Colonic mucosa (tissue), 4 donors: ENCODE measurements at regions not wholly inside any gene's neighbourhood (a gene's known extent, or its start where the extent isn't known, plus 50 kb on each side); places are given as distances from the start of the nearest gene placed in this dataset.
"Not testable (repeated sequence)": the region's sequence is repeated elsewhere in the genome, so short reads cannot be mapped to it uniquely, and the experiment has no call there.

Experiments used
- DNase-seq: peaks from one replicate; pipeline ENCODE4 v3.0.0-alpha.2; 2020
- H3K27ac ChIP-seq: fragments of 200-600 bp; one replicate; pipeline ENCODE4 v1.8.0; 2021
- H3K27me3 ChIP-seq: fragments of 200-600 bp; one replicate; pipeline ENCODE4 v1.8.0; 2021
- H3K36me3 ChIP-seq: fragments of 200-600 bp; one replicate; pipeline ENCODE4 v1.8.0; 2021
- H3K4me1 ChIP-seq: fragments of 200-600 bp; one replicate; pipeline ENCODE4 v1.8.0; 2021; ENCODE audit warnings: mild to moderate bottlenecking
- H3K4me3 ChIP-seq: fragments of 200-600 bp; one replicate; pipeline ENCODE4 v1.8.0; 2021
- H3K9ac ChIP-seq, 2 donors: one replicate each; pipeline ENCODE4 v1.7.0; 2013; ENCODE audit warnings: control low read depth in 2 of 2, low read depth in 2 of 2, low read length in 2 of 2
- H3K9me3 ChIP-seq: fragments of 200-600 bp; one replicate; pipeline ENCODE4 v1.8.0; 2021
- CTCF ChIP-seq: fragments of 200-600 bp; IDR thresholded peaks from one replicate; pipeline ENCODE4 v1.8.0; 2022; ENCODE audit warnings: antibody characterized with exemption, mild to moderate bottlenecking
- intact Hi-C: fragments of 100-400 bp; cut with DNase I; formaldehyde crosslinking; loops from one replicate; pipeline ENCODE4 v1.14.1; 2022
- donor health status: healthy.
- donor health status: DM: no; HTN: no; CAD: no.
- donor health status: DM: no; HTN: no; CAD: no.

DNA sequence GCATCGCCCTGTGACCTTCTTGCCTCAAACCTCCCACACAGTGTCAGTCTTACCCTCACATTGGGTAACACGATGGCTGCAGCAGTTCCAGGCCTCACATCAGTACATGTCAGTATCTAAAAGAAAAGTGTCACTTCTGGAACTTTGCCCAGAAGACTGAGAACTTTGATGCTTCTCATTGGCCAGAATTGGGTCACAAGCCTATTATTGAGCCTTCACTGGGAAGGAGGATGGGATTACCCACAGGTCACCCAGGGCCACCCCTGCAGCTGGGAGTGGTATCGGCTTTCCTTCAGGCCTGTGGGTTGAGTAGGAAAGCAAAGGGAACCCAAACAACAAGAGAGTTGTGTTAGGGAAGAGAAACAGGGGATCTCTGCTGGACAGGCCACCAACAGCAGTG lies 111.5 kb downstream of the NPY start:
- no peaks in the 10 kb centered on the region for H3K27me3 ChIP-seq
- H3K9me3 ChIP-seq = no peaks in the 10 kb centered on the region
- H3K36me3 ChIP-seq = no peaks in the 10 kb centered on the region
- H3K4me3 ChIP-seq = no peak overlapping the region
- no peak for DNase-seq
- H3K27ac ChIP-seq = no peak overlapping the region
- no peak overlapping the region for H3K9ac ChIP-seq
- H3K4me1 ChIP-seq = no peaks in the 10 kb centered on the region
- intact Hi-C loops = no loop called here
- TF ChIP-seq CTCF = no peak

GRCh38 chr7:24396387-24396786 lies 112.4 kb downstream of the NPY start:
- DNase-seq, H3K9me3 ChIP-seq, H3K4me1 ChIP-seq, intact Hi-C loops, H3K4me3 ChIP-seq, H3K27me3 ChIP-seq, H3K36me3 ChIP-seq, H3K9ac ChIP-seq, H3K27ac ChIP-seq: not testable (repeated sequence)

DNA sequence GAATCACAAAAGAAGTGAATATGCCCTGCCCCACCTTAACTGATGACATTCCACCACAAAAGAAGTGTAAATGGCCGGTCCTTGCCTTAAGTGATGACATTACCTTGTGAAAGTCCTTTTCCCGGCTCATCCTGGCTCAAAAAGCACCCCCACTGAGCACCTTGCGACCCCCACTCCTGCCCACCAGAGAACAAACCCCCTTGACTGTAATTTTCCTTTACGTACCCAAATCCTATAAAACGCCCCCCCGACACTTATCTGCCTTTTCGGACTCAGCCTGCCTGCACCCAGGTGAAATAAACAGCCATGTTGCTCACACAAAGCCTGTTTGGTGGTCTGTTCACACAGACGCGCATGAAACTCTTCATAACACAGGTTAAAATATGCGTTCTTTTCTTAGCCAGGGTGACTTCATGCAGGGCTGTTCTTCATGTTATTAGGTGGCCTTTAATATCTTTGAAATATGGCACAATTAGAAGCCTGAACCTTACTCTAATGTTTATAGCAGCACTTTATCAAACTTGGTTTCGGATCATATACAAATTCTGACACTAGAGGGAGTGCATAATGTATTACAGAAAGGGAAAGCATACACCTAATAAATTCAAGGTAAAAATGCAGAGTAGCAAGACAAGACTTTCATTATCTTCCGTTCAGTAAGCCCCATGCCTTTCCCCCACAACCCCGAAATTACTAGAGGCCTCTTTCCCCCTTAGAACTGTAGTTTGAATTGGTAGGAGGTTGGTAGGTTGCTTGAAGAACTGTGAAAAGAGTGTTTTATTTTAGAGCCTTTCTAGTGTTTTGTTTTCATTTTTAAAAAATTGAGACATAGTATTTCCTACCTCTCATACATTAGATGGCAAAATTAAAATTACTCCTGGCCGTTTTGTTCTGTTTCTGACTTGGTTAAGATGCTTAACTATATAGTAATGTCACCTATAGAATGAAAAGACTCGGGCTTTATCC lies 117.9 kb downstream of the NPY start:
- H3K4me1 ChIP-seq = no peaks in the 10 kb centered on the region
- no peaks in the 10 kb centered on the region for H3K27me3 ChIP-seq
- H3K27ac ChIP-seq = no peak overlapping the region
- H3K9ac ChIP-seq = no peak overlapping the region
- H3K36me3 ChIP-seq = no peaks in the 10 kb centered on the region
- no peak for DNase-seq
- intact Hi-C loops = loop anchor here (5.0 kb wide), 1 partner anchor 265 kb away; no protein-coding TSS in a partner anchor
- no peak for TF ChIP-seq CTCF
- H3K9me3 ChIP-seq = no peaks in the 10 kb centered on the region
- no peak overlapping the region for H3K4me3 ChIP-seq

GRCh38 chr7:24402655-24403054 lies 118.7 kb downstream of the NPY start:
- no peak for DNase-seq
- Histone ChIP-seq H3K27ac (no peak overlapping the region), H3K36me3 (no peaks in the 10 kb centered on the region), H3K9me3 (no peaks in the 10 kb centered on the region), H3K9ac (no peak overlapping the region), H3K4me3 (no peak overlapping the region), H3K27me3 (no peaks in the 10 kb centered on the region), H3K4me1 (no peaks in the 10 kb centered on the region)
- intact Hi-C loops = loop anchor here (5.0 kb wide), 1 partner anchor 265 kb away; no protein-coding TSS in a partner anchor
- no peak for TF ChIP-seq CTCF

GRCh38 chr7:24403557-24403956 lies 119.6 kb downstream of the NPY start:
- Histone ChIP-seq H3K36me3 (no peaks in the 10 kb centered on the region), H3K4me1 (no peaks in the 10 kb centered on the region), H3K4me3 (no peak overlapping the region), H3K9ac (no peak overlapping the region), H3K27me3 (no peaks in the 10 kb centered on the region), H3K27ac (no peak overlapping the region), H3K9me3 (no peaks in the 10 kb centered on the region)
- intact Hi-C loops = loop anchor here (5.0 kb wide), 1 partner anchor 264 kb away; no protein-coding TSS in a partner anchor
- no peak for TF ChIP-seq CTCF
- no peak for DNase-seq

DNA sequence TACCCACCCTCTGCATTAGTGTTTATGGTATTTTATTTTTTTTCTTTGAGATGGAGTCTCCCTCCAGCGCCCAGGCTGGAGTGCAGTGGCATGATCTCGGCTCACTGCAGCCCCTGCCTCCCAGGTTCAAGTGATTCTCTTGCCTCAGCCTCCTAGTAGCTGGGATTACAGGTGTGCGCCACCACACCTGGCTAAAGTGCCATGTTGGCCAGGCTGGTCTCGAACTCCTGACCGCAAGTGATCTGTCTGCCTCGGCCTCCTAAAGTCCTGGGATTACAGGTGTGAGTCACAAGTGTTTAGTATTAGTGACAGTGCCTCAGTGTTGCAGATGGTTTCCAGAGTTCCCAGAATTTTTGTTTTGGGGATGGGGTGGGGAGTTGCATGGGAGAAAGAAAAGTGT lies 120.3 kb downstream of the NPY start:
- H3K4me3 ChIP-seq = no peak overlapping the region
- no peak for DNase-seq
- no peaks in the 10 kb centered on the region for H3K27me3 ChIP-seq
- H3K4me1 ChIP-seq = no peaks in the 10 kb centered on the region
- H3K9ac ChIP-seq = no peak overlapping the region
- no peaks in the 10 kb centered on the region for H3K9me3 ChIP-seq
- H3K36me3 ChIP-seq = no peaks in the 10 kb centered on the region
- no peak for TF ChIP-seq CTCF
- H3K27ac ChIP-seq = no peak overlapping the region
- intact Hi-C loops = loop anchor here (5.0 kb wide), 1 partner anchor 263 kb away; no protein-coding TSS in a partner anchor
